K562 (cell line): ENCODE measurements at regions not wholly inside any gene's neighbourhood (a gene's known extent, or its start where the extent isn't known, plus 50 kb on each side); places are given as distances from the start of the nearest gene placed in this dataset.

ENCODE experiments used
- ATAC-seq: fragments of 200-7000 bp; cut with Tn5 transposase; 3 replicates; pipeline ENCODE4 v1.9.1; 2020; ENCODE audit warnings: moderate library complexity
- BruUV-seq: library from RNA; stranded (reverse); fragments of 400-500 nt; replicated peaks from 2 replicates; lab custom pipeline; 2021; lab: Mats Ljungman, UMichigan
- CTCF ChIA-PET: fragments of 300-600 bp; formaldehyde crosslinking; extraction: SDS; loops from one replicate; lab custom pipeline; 2021; ENCODE audit warnings: low intra/inter-chr PET ratio; lab: Yijun Ruan, JAX
- POLR2A ChIA-PET: fragments of 300-600, 350-650 bp; sonication (Branson Sonifier 250); formaldehyde crosslinking; extraction: SDS; loops from one replicate; lab custom pipeline; 2021; ENCODE audit warnings: antibody characterized with exemption, inconsistent platforms; lab: Yijun Ruan, JAX
- DNase-seq, 4 experiments: peaks; one replicate each; pipeline versions ENCODE4 v3.0.0 to v3.0.0-alpha.2; 2011 to 2018; ENCODE audit warnings: low spot score in 3 of 4, mixed read lengths in 3 of 4; ENCODE audit errors: extremely low read depth in 1 of 4
- FAIRE-seq: peaks from 2 replicates; lab custom pipeline; 2011; peaks lifted over from hg19 to GRCh38; lab: Jason Lieb, UNC
- H2AFZ ChIP-seq: 2 replicates; pipeline ENCODE4 v1.6.0; 2011; ENCODE audit warnings: low read depth, low read length, control low read depth, inconsistent platforms
- H3K27ac ChIP-seq: fragments of 200-600 bp; 3 replicates; pipeline ENCODE4 v1.8.0; 2011; ENCODE audit warnings: low read depth, mild to moderate bottlenecking, control low read depth, inconsistent platforms, low read length, moderate library complexity, mixed read lengths; ENCODE audit errors: extremely low read depth
- H3K27me3 ChIP-seq, 2 experiments: fragments of 300-600 bp in 1 of 2; 2 replicates in 1 of 2; 3 replicates in 1 of 2; pipeline versions ENCODE4 v1.6.0 to v1.8.0; 2011; ENCODE audit warnings: inconsistent platforms in 2 of 2, low read length in 2 of 2, mild to moderate bottlenecking in 1 of 2, mixed read lengths in 1 of 2, moderate library complexity in 1 of 2; ENCODE audit not compliant: control insufficient read depth in 2 of 2, insufficient read depth in 2 of 2
- H3K36me3 ChIP-seq: fragments of 300-600 bp; 3 replicates; pipeline ENCODE4 v1.8.0; 2011; ENCODE audit warnings: mild to moderate bottlenecking, low read length, inconsistent platforms; ENCODE audit not compliant: control insufficient read depth, insufficient read depth
- H3K4me1 ChIP-seq, 2 experiments: fragments of 200-600 bp in 1 of 2; replicated peaks in 1 of 2; 2 replicates in 1 of 2; 3 replicates in 1 of 2; pipeline versions ENCODE4 v1.5.1 to v1.8.0; 2011; ENCODE audit warnings: inconsistent platforms in 2 of 2, low read length in 2 of 2, mild to moderate bottlenecking in 1 of 2, mixed read lengths in 1 of 2, moderate library complexity in 1 of 2; ENCODE audit not compliant: control insufficient read depth in 2 of 2, insufficient read depth in 2 of 2
- H3K4me2 ChIP-seq: 2 replicates; pipeline ENCODE4 v1.6.1; 2011; ENCODE audit warnings: low read length, control low read depth, inconsistent platforms, mixed read lengths; ENCODE audit not compliant: insufficient read depth
- H3K4me3 ChIP-seq: fragments of 200-600 bp; sonication (generic), shearing (Covaris generic); 2 replicates; pipeline ENCODE4 v1.5.1; 2016; ENCODE audit warnings: control low read depth, inconsistent platforms
- H3K79me2 ChIP-seq: fragments of 200-600 bp; 3 replicates; pipeline ENCODE4 v1.8.0; 2011; ENCODE audit warnings: low read length, inconsistent platforms; ENCODE audit not compliant: control insufficient read depth, insufficient read depth
- H3K9ac ChIP-seq, 2 experiments: 2 replicates each; pipeline versions ENCODE4 v1.6.0 to v1.6.1; 2011; ENCODE audit warnings: low read depth in 2 of 2, low read length in 2 of 2, control low read depth in 1 of 2, inconsistent platforms in 1 of 2, mild to moderate bottlenecking in 1 of 2, mixed read lengths in 1 of 2; ENCODE audit not compliant: insufficient read depth in 1 of 2
- H3K9me1 ChIP-seq: one replicate; pipeline ENCODE4 v1.6.0; 2011; ENCODE audit warnings: inconsistent platforms, mild to moderate bottlenecking, low read length, moderate library complexity; ENCODE audit not compliant: control insufficient read depth, insufficient read depth
- H3K9me3 ChIP-seq: replicated peaks from 2 replicates; pipeline ENCODE4 v1.5.1; 2011; ENCODE audit warnings: low read depth, low read length, inconsistent platforms; ENCODE audit not compliant: control insufficient read depth, insufficient read depth
- H4K20me1 ChIP-seq: replicated peaks from 2 replicates; pipeline ENCODE4 v1.6.1; 2011; ENCODE audit warnings: low read length, inconsistent platforms, mixed read lengths; ENCODE audit not compliant: control insufficient read depth, insufficient read depth
- GATA2 ChIP-seq: sonication (generic); formaldehyde crosslinking; IDR thresholded peaks from 2 replicates; pipeline ENCODE4 v1.4.0; 2020; ENCODE audit warnings: mild to moderate bottlenecking, missing genetic modification reagents
- HMG20A ChIP-seq: fragments of 450-650 bp; formaldehyde crosslinking; conservative IDR thresholded peaks from 2 replicates; pipeline ENCODE4 v1.4.0; 2020; ENCODE audit warnings: mild to moderate bottlenecking, mixed read lengths
- RCOR1 ChIP-seq, 2 experiments: IDR thresholded peaks; 2 replicates each; pipeline ENCODE4 v1.6.1; 2012; ENCODE audit warnings: low read depth in 2 of 2, low read length in 2 of 2, borderline replicate concordance in 1 of 2, improper control_type of control experiment in 1 of 2
- SIN3A ChIP-seq, 2 experiments: fragments of 150-350 bp in 1 of 2; IDR thresholded peaks; 2 replicates each; pipeline ENCODE4 v1.6.1; 2011 to 2016; ENCODE audit warnings: borderline replicate concordance in 2 of 2, low read depth in 2 of 2, low read length in 2 of 2, mild to moderate bottlenecking in 2 of 2, moderate library complexity in 2 of 2; ENCODE audit not compliant: control insufficient read depth in 1 of 2
- TOE1 ChIP-seq, 2 experiments: fragments of 450-650 bp in 1 of 2; sonication (generic) in 1 of 2; formaldehyde crosslinking in 1 of 2; IDR thresholded peaks; 2 replicates each; pipeline versions ENCODE4 v1.7.1 to v1.8.0; 2016 to 2022; ENCODE audit warnings: borderline replicate concordance in 2 of 2, mild to moderate bottlenecking in 2 of 2, antibody characterized with exemption in 1 of 2, inconsistent platforms in 1 of 2, low read depth in 1 of 2, missing genetic modification reagents in 1 of 2, moderate library complexity in 1 of 2
- ZNF197 ChIP-seq: fragments of 200-800 bp; sonication (Bioruptor generic); IDR thresholded peaks from 2 replicates; pipeline ENCODE4 v1.6.1; 2016; ENCODE audit warnings: low read depth, missing genetic modification characterization, missing compliant biosample characterization
- ZNF785 ChIP-seq: fragments of 250-450 bp; sonication (Bioruptor Pico); IDR thresholded peaks from 2 replicates; pipeline ENCODE4 v1.4.0; 2020; ENCODE audit warnings: mild to moderate bottlenecking
- WGBS: fragments of 100-300 bp; shearing (Covaris generic); methylation state at CpG from one replicate; pipeline ENCODE4 v1.1.6; 2016; ENCODE audit warnings: low coverage, mixed read lengths; ENCODE audit not compliant: insufficient coverage; ENCODE audit errors: missing lambda C conversion rate; 5-methylcytosine and 5-hydroxymethylcytosine counted together
- in situ Hi-C: fragments of 300-500 bp; cut with MboI; formaldehyde crosslinking; loops from 4 replicates; pipeline ENCODE4 v1.15.0; 2018; ENCODE audit warnings: inconsistent platforms, mixed read lengths
- intact Hi-C: fragments of 100-400 bp; cut with micrococcal nuclease; formaldehyde crosslinking; loops from 2 replicates; pipeline ENCODE4 v1.14.2; 2022
- TF ChIP-seq, protein P1 (sequence below): sonication (generic); IDR thresholded peaks from 2 replicates; pipeline ENCODE4 v1.6.1; 2016
- TF ChIP-seq, protein P2 (sequence below): fragments of 450-650 bp; formaldehyde crosslinking; IDR thresholded peaks from 2 replicates; pipeline ENCODE4 v1.4.0; 2022; ENCODE audit warnings: mild to moderate bottlenecking, moderate library complexity
- TF ChIP-seq, protein P3 (sequence below): sonication (generic); formaldehyde crosslinking; IDR thresholded peaks from 2 replicates; pipeline ENCODE4 v1.9.0; 2022; ENCODE audit warnings: mild to moderate bottlenecking, missing genetic modification reagents
- TF ChIP-seq, protein P4 (sequence below): fragments of 450-650 bp; IDR thresholded peaks from 2 replicates; pipeline ENCODE4 v1.6.1; 2017; ENCODE audit warnings: antibody characterized with exemption, mild to moderate bottlenecking

DNA sequence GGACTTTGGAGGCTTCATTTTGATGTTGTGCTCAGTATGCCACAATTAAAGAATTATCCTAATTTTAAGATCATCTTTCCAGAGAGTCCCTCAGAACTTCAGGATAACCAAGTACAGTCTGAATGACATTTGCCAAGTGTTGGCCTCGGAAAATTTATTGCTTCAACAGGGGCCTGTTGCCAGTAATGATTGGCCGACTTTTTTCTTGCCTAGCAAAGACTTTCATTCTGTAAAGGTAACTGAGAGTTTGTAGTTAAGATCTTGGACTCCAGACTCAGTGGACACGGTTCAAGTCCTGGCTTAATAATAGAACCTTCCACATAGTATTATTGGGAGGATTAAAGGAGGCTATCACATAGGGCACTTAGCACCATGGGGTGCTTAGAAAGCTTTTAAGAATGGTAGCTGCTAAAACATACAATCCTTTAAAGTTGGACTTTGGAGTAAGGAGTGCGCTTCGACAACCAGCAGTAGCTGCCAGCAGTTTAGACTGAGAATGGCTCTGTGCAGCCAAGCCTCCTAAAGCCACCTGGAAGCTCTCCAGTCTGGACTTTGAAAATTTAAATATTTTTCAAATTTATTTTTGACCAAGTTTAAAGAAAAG, 90.0 kb downstream of the PLCE1 start:
- ATAC-seq, result no peak
- no peaks in the 10 kb centered on the region for H4K20me1 ChIP-seq
- 0% methylated on average over 4 of the region's 5 CpGs for WGBS
- H3K27ac ChIP-seq, result no peak overlapping the region
- H2AFZ ChIP-seq, result no peak overlapping the region
- in situ Hi-C loops (no loop called here), intact Hi-C loops (no loop called here)
- no peaks in the 10 kb centered on the region for H3K4me1 ChIP-seq
- no peak for FAIRE-seq
- TF ChIP-seq RCOR1 (IDR thresholded peaks at IDR 0.05; ENCODE audit: borderline replicate concordance in 1 of 2, low read depth in 2 of 2, low read length in 2 of 2), result no peak
- TF ChIP-seq, protein P1, sequence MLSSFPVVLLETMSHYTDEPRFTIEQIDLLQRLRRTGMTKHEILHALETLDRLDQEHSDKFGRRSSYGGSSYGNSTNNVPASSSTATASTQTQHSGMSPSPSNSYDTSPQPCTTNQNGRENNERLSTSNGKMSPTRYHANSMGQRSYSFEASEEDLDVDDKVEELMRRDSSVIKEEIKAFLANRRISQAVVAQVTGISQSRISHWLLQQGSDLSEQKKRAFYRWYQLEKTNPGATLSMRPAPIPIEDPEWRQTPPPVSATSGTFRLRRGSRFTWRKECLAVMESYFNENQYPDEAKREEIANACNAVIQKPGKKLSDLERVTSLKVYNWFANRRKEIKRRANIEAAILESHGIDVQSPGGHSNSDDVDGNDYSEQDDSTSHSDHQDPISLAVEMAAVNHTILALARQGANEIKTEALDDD, result no peak
- no peak for TF ChIP-seq ZNF785
- TF ChIP-seq, protein P2, sequence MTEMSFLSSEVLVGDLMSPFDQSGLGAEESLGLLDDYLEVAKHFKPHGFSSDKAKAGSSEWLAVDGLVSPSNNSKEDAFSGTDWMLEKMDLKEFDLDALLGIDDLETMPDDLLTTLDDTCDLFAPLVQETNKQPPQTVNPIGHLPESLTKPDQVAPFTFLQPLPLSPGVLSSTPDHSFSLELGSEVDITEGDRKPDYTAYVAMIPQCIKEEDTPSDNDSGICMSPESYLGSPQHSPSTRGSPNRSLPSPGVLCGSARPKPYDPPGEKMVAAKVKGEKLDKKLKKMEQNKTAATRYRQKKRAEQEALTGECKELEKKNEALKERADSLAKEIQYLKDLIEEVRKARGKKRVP (CRISPR knock-in tag), result no peak
- no peak for TF ChIP-seq HMG20A
- TF ChIP-seq, protein P3, sequence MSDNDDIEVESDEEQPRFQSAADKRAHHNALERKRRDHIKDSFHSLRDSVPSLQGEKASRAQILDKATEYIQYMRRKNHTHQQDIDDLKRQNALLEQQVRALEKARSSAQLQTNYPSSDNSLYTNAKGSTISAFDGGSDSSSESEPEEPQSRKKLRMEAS (CRISPR knock-in tag), result no peak
- TF ChIP-seq TOE1 (IDR thresholded peaks at IDR 0.05; ENCODE audit: borderline replicate concordance), result no peak
- no peak for TF ChIP-seq TOE1 (CRISPR knock-in tag; IDR thresholded peaks at IDR 0.05; ENCODE audit: borderline replicate concordance, low read depth)
- TF ChIP-seq GATA2 (CRISPR knock-in tag), result no peak
- TF ChIP-seq ZNF197 (CRISPR knock-in tag), result no peak
- TF ChIP-seq SIN3A (IDR thresholded peaks at IDR 0.05; ENCODE audit: borderline replicate concordance in 2 of 2, control insufficient read depth in 1 of 2, low read depth in 2 of 2, low read length in 2 of 2), result no peak
- TF ChIP-seq, protein P4, sequence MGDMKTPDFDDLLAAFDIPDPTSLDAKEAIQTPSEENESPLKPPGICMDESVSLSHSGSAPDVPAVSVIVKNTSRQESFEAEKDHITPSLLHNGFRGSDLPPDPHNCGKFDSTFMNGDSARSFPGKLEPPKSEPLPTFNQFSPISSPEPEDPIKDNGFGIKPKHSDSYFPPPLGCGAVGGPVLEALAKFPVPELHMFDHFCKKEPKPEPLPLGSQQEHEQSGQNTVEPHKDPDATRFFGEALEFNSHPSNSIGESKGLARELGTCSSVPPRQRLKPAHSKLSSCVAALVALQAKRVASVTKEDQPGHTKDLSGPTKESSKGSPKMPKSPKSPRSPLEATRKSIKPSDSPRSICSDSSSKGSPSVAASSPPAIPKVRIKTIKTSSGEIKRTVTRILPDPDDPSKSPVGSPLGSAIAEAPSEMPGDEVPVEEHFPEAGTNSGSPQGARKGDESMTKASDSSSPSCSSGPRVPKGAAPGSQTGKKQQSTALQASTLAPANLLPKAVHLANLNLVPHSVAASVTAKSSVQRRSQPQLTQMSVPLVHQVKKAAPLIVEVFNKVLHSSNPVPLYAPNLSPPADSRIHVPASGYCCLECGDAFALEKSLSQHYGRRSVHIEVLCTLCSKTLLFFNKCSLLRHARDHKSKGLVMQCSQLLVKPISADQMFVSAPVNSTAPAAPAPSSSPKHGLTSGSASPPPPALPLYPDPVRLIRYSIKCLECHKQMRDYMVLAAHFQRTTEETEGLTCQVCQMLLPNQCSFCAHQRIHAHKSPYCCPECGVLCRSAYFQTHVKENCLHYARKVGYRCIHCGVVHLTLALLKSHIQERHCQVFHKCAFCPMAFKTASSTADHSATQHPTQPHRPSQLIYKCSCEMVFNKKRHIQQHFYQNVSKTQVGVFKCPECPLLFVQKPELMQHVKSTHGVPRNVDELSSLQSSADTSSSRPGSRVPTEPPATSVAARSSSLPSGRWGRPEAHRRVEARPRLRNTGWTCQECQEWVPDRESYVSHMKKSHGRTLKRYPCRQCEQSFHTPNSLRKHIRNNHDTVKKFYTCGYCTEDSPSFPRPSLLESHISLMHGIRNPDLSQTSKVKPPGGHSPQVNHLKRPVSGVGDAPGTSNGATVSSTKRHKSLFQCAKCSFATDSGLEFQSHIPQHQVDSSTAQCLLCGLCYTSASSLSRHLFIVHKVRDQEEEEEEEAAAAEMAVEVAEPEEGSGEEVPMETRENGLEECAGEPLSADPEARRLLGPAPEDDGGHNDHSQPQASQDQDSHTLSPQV, result no peak
- ChIA-PET POLR2A (interaction anchor here (0.6 to 0.7 kb wide), 2 partner anchors 156 to 389 kb away, joined by 3 to 5 read pairs; no protein-coding TSS in a partner anchor), CTCF (no interaction called here)
- no peaks in the 10 kb centered on the region for H3K27me3 ChIP-seq
- no peaks in the 10 kb centered on the region for H3K9me1 ChIP-seq
- BruUV-seq, result no TSS peak
- no peaks in the 10 kb centered on the region for H3K79me2 ChIP-seq
- no peaks in the 10 kb centered on the region for H3K9me3 ChIP-seq
- H3K9ac ChIP-seq, result no peak overlapping the region
- DNase-seq, result no peak
- no peaks in the 10 kb centered on the region for H3K36me3 ChIP-seq
- H3K4me3 ChIP-seq, result no peak overlapping the region
- no peak overlapping the region for H3K4me2 ChIP-seq
